HG02571 (cell line): ENCODE measurements at regions not wholly inside any gene's neighbourhood (a gene's known extent, or its start where the extent isn't known, plus 50 kb on each side); places are given as distances from the start of the nearest gene placed in this dataset.

Experiments
- ATAC-seq: cut with Tn5 transposase; IDR thresholded peaks from one replicate; pipeline ENCODE4 v1.9.1; 2021; ENCODE audit warnings: mild to moderate bottlenecking, moderate library complexity; ENCODE audit not compliant: unreplicated experiment

DNA sequence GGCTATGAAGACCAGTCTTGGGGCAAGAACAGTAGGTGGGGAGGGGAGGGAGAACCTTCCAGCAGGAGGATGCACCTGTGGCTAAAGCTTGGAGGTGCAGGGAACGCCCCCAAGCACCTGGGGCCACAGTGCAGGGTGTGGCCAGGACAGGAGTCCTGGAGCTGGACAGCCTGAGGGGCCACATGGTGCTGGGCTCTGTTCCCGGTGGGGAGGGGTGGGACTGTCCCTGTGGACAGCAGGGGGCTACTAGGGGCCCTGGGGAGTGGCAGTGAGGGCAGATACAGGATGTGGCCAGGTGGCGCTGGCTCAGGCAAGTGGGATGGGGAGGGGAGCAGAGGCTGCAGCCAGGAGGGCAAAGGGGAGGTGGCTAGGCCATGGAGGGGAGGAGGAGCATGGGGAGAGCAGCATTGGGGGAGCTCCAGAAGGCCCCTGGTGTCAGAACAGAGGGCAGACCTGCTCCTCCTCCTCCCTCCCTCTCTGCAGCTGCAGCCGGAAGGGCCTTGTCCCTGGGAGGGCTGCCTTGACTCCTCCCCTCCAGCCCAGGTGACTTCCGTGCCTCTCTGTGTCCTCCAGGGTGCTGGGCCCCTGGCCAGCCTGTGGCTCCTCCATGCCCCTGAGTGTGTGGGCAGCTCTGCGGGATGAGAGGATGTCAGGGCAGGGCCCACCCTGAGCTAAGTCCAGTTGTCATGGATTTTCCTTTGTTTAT is 68.4 kb upstream of the DLK1 start:
- ATAC-seq, result no peak

DNA sequence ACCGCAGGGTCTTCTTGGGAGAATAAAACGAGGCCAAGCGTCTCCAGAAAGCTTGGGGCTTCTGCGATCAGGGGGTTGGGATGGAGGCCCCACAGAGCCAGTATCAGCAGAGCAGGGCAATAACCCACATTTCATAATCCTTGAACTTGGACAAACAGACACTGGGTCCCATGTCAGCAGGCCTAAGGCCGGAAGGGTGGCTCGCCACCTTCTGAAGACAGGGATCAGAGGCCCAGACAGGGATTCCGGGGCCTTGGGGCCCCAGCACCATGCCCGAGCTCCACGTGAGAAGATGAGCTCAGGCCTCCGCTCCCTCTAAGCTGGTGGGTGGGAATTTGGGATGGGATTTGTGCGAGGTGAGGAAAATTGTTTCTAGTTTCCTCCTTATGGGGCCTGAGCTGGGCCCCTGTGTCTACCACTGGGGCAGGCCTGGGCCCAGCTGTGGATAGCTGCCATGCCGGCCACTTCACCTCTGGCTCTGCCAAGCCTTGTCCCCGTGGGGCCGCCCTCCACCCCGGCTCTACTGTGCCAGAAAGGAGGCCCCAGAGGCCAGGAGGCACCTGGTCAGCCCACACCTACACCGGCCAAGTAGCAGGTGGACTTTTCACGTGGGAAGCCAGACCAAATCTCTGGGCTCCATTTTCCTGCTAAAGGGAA is 67.2 kb upstream of the DLK1 start:
- no peak for ATAC-seq

DNA sequence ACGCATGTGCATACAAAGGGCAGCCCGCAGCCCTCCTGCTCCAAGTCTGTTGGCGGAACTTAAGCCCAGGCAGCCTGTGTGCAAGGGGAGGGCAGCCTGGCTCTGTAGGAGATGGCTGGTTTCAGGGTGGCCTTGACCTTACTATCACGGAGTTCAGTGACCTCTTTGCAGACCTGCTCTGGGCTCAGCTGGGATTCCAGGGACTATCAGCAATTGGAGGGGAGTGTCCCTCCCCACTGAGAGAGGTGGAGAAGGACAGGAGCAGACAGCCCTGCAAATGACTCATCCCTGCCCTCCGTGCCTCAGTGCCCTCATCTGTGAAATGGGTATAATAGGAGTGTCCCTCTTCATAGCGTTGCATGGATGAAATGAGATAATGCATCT is 66.2 kb upstream of the DLK1 start:
- no peak for ATAC-seq

DNA sequence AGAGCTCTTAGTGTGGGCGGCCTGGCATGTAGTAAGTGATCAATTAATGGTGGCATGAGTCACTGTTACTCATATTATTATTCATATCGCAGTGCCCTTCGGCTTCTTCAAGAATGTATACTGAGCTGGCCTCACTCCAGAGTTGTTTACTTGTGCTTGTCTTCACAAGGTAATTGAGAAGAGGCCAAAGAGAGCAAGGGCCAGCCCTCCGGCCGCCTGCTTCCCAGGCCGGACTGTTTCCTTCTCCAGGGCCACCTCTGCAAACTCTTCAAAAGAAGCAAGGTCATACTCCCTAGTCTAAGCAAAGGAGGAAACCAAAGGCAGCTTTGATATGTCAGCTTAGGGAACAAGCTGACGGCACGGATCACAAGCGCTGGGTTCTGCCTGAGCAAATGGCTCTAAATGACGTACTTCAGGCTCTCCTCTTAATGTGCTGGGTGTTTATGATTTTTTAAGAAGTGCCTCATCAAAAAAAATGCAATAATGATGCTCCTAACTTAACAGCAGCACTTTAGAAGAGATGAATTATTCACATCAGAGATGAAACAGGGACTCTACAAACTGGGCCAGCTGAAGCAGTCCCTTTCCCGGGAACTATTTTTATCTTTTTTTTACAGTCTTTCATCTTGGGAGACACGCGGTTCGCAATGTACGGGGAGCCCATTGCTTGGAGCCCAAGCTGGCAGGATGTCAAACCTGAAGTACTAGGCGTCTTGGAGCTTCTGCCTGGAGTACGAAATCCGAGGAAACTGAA is 65.6 kb upstream of the DLK1 start:
- no peak for ATAC-seq

DNA sequence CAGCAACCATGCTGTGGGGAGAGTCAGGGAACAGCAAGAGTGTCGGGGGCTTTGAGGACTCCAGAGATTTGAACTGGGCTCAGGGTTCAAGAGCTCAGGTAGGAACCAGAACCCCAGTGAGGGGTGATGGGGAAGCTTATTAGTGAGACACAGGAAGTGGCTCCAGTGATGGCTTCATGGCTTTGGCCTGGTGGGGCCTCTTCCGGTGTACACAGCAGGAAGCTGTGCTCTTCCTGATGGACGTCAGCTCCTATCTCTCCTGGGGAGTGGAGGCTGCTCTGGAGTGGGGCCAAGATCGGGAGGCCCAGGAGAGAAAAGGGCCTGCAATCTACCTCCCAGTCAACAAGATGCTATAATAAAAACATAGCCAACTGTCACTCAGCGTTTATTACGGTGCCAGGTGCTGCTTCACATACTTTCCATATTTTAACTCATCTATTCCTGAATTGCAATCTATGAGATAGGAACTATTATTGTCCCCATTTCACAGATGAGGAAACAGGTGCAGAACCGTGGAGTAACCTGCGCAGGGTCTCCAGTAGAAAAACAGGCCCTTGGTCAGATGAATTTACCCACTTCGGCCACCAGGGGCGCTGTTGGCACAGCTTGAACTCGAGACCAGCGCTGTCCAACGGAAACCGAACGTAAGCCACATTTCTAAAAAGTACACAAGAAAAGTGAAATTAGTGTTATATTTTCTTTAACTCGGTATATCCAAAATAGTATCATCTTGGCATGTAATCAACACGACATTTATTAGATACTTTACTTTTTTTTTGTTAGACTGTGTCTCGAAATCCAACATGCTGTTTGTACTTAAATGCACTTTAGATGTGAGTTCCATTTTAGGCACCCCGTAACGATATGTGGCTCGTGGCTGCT is 63.6 kb upstream of the DLK1 start:
- ATAC-seq, result no peak

DNA sequence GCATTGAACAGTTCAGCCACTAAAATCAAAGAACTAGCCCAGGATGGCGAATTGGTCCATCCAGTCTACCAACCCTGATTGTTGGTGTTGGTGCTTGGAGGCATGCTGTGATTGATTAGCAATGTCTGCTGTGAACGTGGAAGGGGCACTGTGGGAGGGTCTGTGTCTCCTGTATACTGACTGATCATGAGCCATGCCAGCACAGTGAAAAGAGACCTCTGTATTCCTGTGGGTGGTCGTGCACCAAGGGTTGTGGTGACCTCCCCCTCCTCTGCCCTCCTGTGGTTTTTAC is 63.0 kb upstream of the DLK1 start:
- no peak for ATAC-seq

DNA sequence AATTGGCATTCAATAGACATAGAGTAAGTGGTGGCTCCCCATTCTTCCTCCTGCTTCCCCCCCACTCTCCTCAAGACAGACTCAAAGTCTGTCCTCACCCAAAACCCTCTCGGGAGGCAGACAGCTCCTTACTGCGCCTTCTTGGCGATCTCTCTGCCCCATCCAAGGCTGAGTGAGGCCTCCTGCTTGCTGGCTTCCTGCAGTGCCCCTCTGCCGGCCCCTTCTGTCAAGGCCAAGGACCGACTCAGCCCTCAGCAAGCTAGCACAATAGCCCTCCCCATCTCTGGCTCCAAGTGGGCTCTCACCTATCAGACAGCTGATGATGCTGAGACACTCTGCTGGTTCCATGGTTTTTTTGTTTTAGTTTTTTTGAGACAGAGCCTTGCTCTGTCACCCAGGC is 62.5 kb upstream of the DLK1 start:
- ATAC-seq, result no peak

DNA sequence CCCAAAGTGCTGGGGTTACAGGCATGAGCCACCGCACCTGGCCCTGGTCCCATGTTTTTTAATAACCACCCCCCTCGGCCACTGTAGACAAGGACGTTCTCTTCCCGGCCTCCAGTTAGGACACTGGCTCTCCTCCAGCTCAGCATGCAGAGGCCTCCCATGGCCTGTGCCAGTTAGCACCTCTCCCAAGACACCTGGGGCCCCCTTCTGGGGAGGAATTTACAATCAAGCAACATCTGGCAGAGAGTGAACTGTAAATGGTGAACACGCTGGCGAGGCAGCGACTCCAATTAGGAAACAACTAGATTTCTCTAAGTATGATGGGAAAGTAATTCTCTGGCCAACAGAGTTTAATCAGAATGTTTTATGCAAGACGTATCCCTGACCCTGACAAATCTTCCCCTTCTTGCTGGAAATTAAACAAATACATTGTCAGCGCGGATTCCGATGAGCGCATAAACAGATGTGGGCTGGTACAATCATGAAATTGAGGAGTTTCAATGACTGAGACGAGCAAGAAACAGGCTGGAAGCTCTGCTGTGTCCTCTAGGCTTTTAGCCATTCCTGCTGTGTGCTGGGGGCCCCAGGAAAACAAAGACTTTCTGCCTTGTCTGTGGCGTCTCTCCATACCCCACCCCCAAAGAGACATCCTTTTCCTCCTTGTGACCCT is 61.7 kb upstream of the DLK1 start:
- ATAC-seq, result no peak

DNA sequence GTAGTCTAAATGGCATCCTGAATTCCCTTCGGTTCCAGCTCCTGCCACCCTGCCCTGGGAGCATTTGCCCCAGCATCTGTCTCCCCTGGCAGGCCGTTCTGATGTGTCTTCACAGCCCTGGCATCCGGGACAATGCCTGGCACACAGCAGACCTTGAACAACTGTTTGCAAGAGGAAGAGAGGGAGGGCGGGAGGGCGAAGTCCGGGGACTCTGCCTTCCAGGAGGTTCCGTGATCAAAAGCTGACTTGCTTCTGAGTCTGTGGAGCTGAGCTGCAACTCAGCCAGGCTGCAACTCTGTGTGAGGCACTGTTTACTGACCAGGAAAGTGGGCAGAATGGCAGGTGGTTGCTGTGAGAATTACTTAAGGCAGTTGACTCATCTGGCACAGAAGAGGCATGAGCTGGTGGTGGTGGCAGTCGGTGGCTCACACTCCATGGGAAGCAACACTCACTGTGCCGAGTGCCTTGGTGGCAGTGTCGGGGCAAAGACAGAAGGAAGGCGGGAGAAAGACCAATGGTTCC is 61.1 kb upstream of the DLK1 start:
- no peak for ATAC-seq

DNA sequence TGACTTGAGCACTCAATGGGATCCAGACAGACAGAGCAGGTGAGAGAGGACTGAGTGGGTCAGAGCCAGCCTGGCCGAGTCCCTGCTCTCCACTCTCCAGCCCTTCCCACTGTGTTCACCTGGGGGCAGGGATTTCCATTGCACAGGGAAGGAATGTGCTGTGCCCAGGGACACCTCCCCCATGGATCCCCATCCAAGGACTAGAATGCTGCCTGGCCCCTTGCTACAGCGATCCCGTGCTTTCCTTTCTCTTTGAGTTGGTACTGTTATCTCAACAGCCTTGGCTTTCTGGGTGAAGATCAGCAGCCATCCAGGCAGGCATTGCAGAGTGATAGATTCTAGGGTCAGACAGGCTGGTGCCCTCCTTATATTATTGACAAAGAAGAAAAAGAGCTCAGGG is 60.3 kb upstream of the DLK1 start:
- no peak for ATAC-seq

DNA sequence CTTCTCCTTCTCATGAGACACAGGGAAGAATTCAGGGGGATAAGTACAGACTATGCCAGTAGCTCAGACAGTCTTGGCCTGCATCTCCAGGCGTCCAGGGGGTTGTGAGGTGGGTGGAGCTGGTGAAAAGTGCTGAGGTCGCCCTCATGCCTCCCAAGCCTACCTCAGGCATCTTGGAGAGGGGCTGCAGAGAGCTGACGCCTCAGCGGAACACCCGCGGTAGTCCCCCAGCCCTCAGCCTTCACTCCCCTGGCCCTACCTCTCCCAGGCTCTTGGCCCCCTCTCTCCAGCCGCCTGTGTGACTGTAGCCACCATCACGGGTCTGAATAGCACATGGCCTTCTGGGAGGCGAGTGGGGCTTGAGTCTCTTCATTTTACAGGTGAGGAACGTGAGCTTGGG is 59.8 kb upstream of the DLK1 start:
- ATAC-seq, result no peak

DNA sequence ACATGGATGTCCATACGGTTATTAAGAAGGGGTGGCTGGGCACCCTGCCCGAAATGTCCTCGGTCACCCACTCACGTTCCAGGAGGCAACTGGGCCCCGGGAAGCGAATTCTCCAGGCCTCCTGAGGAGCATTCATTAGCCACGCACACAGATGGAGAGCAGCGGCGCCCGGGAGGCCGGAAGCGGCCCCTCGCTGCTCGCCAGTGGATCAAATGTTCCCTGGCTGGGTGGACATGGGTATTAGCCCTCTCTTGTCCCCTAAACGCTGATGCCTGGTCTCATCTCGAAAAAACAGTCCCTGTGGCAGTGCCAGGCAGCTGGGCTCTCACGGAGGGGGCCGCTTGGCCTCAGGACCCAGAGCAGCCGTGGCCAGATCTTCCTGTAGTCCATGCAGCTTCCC is 59.0 kb upstream of the DLK1 start:
- no peak for ATAC-seq

DNA sequence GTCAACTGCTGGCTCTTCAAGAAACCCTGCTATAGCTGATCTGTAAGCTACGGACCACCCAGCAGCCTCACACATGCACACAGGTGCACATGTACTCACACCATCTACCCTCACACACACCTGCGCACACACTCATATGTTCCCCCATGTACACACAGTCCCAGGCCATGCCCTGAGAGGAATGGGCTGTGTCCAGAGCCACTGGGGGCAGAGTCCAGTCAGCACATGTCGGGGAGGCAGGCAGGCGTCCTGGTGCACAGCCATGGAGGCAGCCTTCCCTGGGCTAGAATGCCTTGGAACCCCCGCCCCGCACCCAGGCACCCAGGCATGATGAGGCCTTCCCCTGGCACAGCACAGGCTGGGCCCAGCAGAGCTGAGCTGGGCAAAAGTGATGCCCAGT is 58.3 kb upstream of the DLK1 start:
- ATAC-seq, result no peak

DNA sequence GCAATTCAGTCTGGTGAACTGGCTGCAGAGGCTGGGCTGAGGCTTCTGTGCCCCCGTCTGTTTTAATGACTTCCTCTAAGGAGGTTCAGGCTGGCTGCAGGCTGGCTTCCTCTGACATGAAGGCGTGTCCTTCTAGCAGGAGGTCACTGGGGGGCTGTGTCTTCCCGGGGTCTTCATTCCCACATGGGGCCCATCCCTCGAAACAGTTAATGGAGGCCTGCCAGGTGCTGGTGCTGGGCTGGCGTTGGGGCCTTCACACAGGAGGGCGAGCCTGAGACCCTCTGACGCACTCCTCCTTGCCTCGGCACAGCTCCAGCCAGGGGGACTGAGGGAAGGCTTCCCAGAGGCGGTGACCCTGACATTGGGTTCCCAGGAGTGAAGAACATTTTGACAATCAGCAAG is 57.7 kb upstream of the DLK1 start:
- ATAC-seq, result no peak

DNA sequence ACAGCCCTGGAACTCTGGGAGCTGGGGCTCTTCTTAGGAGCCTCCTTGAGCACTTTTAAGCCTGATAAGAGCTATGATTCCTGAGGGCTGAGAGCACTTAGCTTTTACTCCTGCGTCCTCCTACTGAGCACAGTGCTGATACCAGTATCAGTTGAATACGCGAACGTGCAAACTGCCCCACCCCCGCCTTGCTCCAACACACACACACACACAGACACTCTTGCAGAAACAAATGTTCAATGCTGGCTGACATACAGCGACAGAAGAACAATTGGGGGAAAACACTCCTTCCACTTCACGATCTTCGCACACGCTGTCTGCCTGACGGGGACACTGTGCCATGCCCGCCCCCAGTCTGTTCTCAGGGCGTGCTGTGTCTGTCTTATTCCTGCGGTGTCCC is 57.2 kb upstream of the DLK1 start:
- ATAC-seq, result no peak

DNA sequence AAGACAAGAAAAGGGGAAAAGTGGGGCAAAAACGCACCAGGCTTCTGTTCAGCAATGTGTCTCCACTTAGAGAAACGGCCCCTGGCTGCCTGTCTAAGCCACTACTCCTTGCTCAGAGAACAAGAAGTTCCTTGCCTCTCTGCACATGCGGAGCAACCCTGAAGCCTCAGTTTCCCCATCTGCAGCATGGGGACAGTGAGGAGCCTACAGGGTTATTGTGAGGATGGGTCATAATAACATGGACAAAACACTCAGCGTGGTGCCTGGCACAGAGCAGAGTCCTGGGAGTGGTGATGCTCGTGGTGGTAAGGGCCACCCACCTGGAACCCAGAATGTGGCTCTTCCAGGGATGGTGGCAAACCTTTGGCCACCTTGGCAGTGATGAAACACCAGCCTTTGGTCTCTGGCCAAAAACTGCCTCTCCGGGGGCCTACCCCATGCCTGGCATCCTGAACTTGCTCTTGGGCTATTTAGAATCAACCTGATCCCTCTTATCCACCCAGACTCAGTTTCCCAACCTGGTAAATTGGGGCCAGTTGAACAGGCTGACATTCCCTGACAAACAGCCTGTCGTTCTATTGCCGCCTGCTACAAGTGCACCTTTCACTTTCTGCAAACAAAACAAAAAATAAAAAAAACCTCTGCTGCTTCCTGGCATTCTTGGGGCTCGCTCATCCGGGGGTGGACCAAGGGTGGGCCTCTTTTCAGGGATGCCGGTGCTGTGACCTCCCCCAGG is 56.5 kb upstream of the DLK1 start:
- no peak for ATAC-seq

DNA sequence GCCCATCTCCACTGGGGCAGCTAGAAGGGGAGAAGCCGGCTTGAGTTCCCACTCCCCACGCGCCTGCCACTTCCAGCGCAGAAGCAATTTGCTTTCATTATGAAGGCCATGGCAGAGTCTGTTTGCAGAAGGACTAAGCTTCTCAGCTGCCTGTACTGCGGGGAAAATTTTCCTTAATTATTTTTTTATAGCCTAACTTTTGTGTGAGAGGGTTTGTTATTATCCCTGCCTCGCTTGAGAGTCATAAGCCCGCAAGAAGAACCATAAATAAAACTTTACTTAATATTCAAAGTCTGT is 56.0 kb upstream of the DLK1 start:
- ATAC-seq, result no peak

DNA sequence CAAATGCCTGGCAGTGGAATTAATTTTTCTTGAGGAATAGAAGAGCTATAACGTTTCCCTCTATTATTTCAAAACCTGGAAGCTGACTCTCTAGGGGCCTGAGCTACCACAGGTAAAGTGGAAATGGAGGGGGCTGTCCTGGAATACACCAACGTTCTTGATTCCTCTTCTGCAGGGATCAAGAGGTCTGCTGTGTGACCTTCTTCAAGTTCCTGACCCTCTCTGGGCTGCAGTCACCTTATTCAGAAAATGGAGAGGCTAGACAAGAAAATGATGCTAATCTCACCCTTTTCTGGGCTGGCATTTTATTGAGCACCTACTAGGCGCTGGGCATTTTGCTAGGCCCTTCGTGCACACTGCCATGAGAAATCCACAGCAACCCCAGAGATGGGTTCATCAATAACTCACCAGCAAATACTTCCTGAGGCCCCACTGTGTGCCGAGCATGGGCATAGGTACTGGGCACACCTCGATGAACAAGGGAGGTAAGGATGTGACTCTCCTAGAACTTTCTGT is 55.2 kb upstream of the DLK1 start:
- no peak for ATAC-seq

DNA sequence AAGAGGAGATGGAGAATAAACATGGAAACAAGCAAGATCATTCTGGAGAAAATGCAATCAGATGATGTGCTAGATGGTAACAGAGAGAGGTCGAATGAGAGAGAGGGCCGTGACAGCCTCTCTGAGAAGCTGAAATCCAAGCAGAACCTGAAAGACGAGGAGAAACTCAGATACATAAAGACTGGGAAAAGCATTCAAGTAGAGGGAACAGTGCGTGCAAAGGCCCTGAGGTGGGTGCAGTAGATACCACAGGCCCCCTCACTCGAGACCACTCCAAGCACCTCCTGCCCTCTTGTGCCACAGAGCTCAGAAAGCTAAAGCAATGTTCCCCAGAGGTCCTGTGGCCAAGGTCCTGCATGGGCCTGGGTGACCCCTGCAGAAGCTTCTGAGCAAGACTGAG is 54.8 kb upstream of the DLK1 start:
- no peak for ATAC-seq
